SK-N-SH (cell line): ENCODE measurements at regions not wholly inside any gene's neighbourhood (a gene's known extent, or its start where the extent isn't known, plus 50 kb on each side); places are given as distances from the start of the nearest gene placed in this dataset.

Experiments
- CTCF ChIA-PET: fragments of 300-600, 350-600 bp; formaldehyde crosslinking; extraction: SDS; loops from one replicate; lab custom pipeline; 2021; lab: Yijun Ruan, JAX
- POLR2A ChIA-PET: fragments of 350-600 bp; sonication (Branson Sonifier 250); formaldehyde crosslinking; extraction: SDS; loops from one replicate; lab custom pipeline; 2020; ENCODE audit warnings: antibody characterized with exemption, inconsistent platforms; lab: Yijun Ruan, JAX
- DNase-seq: peaks from one replicate; pipeline ENCODE4 v3.0.0; 2012
- H2AFZ ChIP-seq: fragments of 200-600 bp; sonication (generic); 2 replicates; pipeline ENCODE4 v1.8.1; 2016; ENCODE audit warnings: antibody characterized with exemption, mild to moderate bottlenecking, low read depth
- H3F3A ChIP-seq: fragments of 200-600 bp; sonication (generic); replicated peaks from 2 replicates; pipeline ENCODE3; 2016; ENCODE audit warnings: antibody characterized with exemption, mild to moderate bottlenecking; ENCODE audit not compliant: insufficient read depth
- H3K27ac ChIP-seq, 2 experiments: fragments of 200-500 bp in 1 of 2; fragments of 200-600 bp in 1 of 2; sonication (Bioruptor generic) in 1 of 2; sonication (generic), shearing (Covaris generic) in 1 of 2; 2 replicates each; pipeline versions ENCODE4 v1.5.1 to v1.6.1; 2014 to 2016; ENCODE audit warnings: low read depth in 2 of 2, inconsistent platforms in 1 of 2, low read length in 1 of 2, mild to moderate bottlenecking in 1 of 2, mixed read lengths in 1 of 2
- H3K27me3 ChIP-seq: fragments of 200-600 bp; sonication (generic), shearing (Covaris generic); 2 replicates; pipeline ENCODE4 v1.6.1; 2016; ENCODE audit warnings: mixed run types; ENCODE audit not compliant: insufficient read depth
- H3K36me3 ChIP-seq, 2 experiments: fragments of 200-500 bp in 1 of 2; fragments of 200-600 bp in 1 of 2; sonication (Bioruptor generic) in 1 of 2; sonication (generic) in 1 of 2; replicated peaks in 1 of 2; 2 replicates each; pipeline versions ENCODE3 to v1.5.1; 2014 to 2016; ENCODE audit warnings: low read length in 1 of 2, mild to moderate bottlenecking in 1 of 2; ENCODE audit not compliant: insufficient read depth in 2 of 2, control insufficient read depth in 1 of 2
- H3K4me1 ChIP-seq, 2 experiments: fragments of 200-500 bp in 1 of 2; fragments of 200-600 bp in 1 of 2; sonication (Bioruptor generic) in 1 of 2; sonication (generic), shearing (Covaris generic) in 1 of 2; 2 replicates each; pipeline versions ENCODE4 v1.5.1 to v1.6.1; 2014 to 2016; ENCODE audit warnings: low read depth in 1 of 2, low read length in 1 of 2, mixed run types in 1 of 2; ENCODE audit not compliant: insufficient read depth in 2 of 2, control insufficient read depth in 1 of 2
- H3K4me2 ChIP-seq: fragments of 200-600 bp; sonication (generic), shearing (Covaris generic); 2 replicates; pipeline ENCODE4 v1.6.1; 2017; ENCODE audit warnings: mixed run types
- H3K4me3 ChIP-seq, 2 experiments: fragments of 200-500 bp in 1 of 2; fragments of 200-600 bp in 1 of 2; sonication (Bioruptor generic) in 1 of 2; sonication (generic), shearing (Covaris generic) in 1 of 2; 2 replicates each; pipeline versions ENCODE4 v1.5.1 to v1.8.1; 2014 to 2016; ENCODE audit warnings: low read depth in 2 of 2, inconsistent platforms in 1 of 2, low read length in 1 of 2, mild to moderate bottlenecking in 1 of 2, mixed read lengths in 1 of 2, moderate library complexity in 1 of 2
- H3K79me2 ChIP-seq: fragments of 200-600 bp; sonication (generic); 2 replicates; pipeline ENCODE4 v1.8.1; 2017; ENCODE audit warnings: mild to moderate bottlenecking; ENCODE audit not compliant: insufficient read depth
- H3K9ac ChIP-seq: fragments of 200-600 bp; sonication (generic); 2 replicates; pipeline ENCODE4 v1.6.1; 2017; ENCODE audit warnings: mixed run types
- H3K9me2 ChIP-seq: fragments of 200-600 bp; sonication (generic); 2 replicates; pipeline ENCODE4 v1.6.1; 2017; ENCODE audit warnings: mixed run types
- H3K9me3 ChIP-seq: fragments of 200-600 bp; sonication (generic); 2 replicates; pipeline ENCODE4 v1.6.1; 2017; ENCODE audit warnings: mixed run types, mild to moderate bottlenecking, moderate library complexity
- H4K20me1 ChIP-seq: fragments of 200-600 bp; sonication (generic); 2 replicates; pipeline ENCODE4 v1.6.1; 2017; ENCODE audit warnings: mild to moderate bottlenecking, mixed run types; ENCODE audit not compliant: insufficient read depth
- CHD2 ChIP-seq: fragments of 150-350 bp; IDR thresholded peaks from 2 replicates; pipeline ENCODE4 v1.6.1; 2018; ENCODE audit warnings: low read length; ENCODE audit not compliant: partially characterized antibody
- ELF1 ChIP-seq: IDR thresholded peaks from 2 replicates; pipeline ENCODE4 v1.4.0; 2012
- EZH2phosphoT487 ChIP-seq: fragments of 200-600 bp; sonication (generic); IDR thresholded peaks from 2 replicates; pipeline ENCODE4 v1.6.1; 2017; ENCODE audit warnings: low read depth, mixed run types, mild to moderate bottlenecking, antibody characterized with exemption, moderate library complexity, borderline replicate concordance
- MEF2A ChIP-seq: IDR thresholded peaks from 2 replicates; pipeline ENCODE4 v1.4.0; 2012; ENCODE audit warnings: low read depth, borderline replicate concordance
- MXI1 ChIP-seq: IDR thresholded peaks from 2 replicates; pipeline ENCODE4 v1.6.1; 2012; ENCODE audit warnings: mild to moderate bottlenecking, low read depth, low read length, improper control_type of control experiment
- NRF1 ChIP-seq: IDR thresholded peaks from 2 replicates; pipeline ENCODE4 v1.6.1; 2012; ENCODE audit warnings: low read depth, mild to moderate bottlenecking, low read length
- POLR2AphosphoS5 ChIP-seq: IDR thresholded peaks from 2 replicates; pipeline ENCODE4 v1.6.1; 2012; ENCODE audit warnings: low read depth, low read length
- SIN3A ChIP-seq: IDR thresholded peaks from 2 replicates; pipeline ENCODE4 v1.6.1; 2012; ENCODE audit warnings: low read depth, mild to moderate bottlenecking, low read length, moderate library complexity, borderline replicate concordance
- TEAD4 ChIP-seq: IDR thresholded peaks from 2 replicates; pipeline ENCODE4 v1.4.0; 2012; ENCODE audit warnings: mild to moderate bottlenecking, borderline replicate concordance; ENCODE audit not compliant: insufficient read depth
- YY1 ChIP-seq: IDR thresholded peaks from 2 replicates; pipeline ENCODE4 v1.4.0; 2012; ENCODE audit warnings: low read depth, mild to moderate bottlenecking
- WGBS: methylation state at CpG from one replicate; pipeline ENCODE4 v1.1.6; 2017; ENCODE audit warnings: low lambda C conversion rate; 5-methylcytosine and 5-hydroxymethylcytosine counted together
- TF ChIP-seq, protein P1 (sequence below): IDR thresholded peaks from 2 replicates; pipeline ENCODE4 v1.4.0; 2012; ENCODE audit warnings: low read depth, borderline replicate concordance
- TF ChIP-seq, protein P2 (sequence below): IDR thresholded peaks from 2 replicates; pipeline ENCODE4 v1.4.0; 2012; ENCODE audit warnings: low read depth
- TF ChIP-seq, protein P3 (sequence below): IDR thresholded peaks from 2 replicates; pipeline ENCODE4 v1.6.1; 2012; ENCODE audit warnings: mild to moderate bottlenecking, low read depth, low read length, moderate library complexity
- TF ChIP-seq, protein P4 (sequence below): fragments of 150-350 bp; IDR thresholded peaks from 2 replicates; pipeline ENCODE4 v1.6.1; 2017; ENCODE audit warnings: antibody characterized with exemption, low read length, low read depth, borderline replicate concordance

DNA sequence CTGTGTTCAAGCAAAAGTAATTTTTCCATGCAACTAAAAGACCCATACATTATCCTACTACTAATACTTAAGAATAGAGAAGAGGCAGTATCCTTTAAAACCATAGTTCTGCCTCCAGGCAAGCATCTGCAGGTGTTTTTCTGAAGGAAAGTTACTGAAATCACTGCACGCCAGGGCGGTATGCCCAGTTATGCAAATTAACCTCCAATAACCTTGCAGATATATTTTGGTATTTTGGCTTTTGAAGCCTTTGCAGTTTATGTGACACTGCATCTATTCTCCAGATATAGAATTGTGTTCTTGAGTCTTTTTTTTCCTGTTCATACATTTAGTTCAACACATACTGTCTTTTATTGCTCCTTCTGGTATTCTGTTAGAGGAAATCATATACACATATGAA, 346.2 kb upstream of the PDGFD start:
- WGBS, result 87% methylated on average over 2 of the region's 2 CpGs
- Histone ChIP-seq H3K4me3 (no peak overlapping the region), H4K20me1 (no peaks in the 10 kb centered on the region), H3K27ac (no peak overlapping the region), H3K4me2 (no peak overlapping the region), H3K36me3 (no peaks in the 10 kb centered on the region), H2AFZ (no peak overlapping the region), H3K27me3 (no peaks in the 10 kb centered on the region), H3K9ac (no peak overlapping the region), H3K4me1 (no peaks in the 10 kb centered on the region), H3F3A (no peaks in the 10 kb centered on the region), H3K9me2 (no peaks in the 10 kb centered on the region), H3K79me2 (no peaks in the 10 kb centered on the region), H3K9me3 (no peaks in the 10 kb centered on the region)
- ChIA-PET CTCF (no interaction called here), POLR2A (no interaction called here)
- DNase-seq, result no peak
- no peak for TF ChIP-seq MXI1
- TF ChIP-seq POLR2AphosphoS5, result no peak
- no peak for TF ChIP-seq TEAD4
- TF ChIP-seq SIN3A, result no peak
- TF ChIP-seq NRF1, result no peak
- TF ChIP-seq, protein P1, sequence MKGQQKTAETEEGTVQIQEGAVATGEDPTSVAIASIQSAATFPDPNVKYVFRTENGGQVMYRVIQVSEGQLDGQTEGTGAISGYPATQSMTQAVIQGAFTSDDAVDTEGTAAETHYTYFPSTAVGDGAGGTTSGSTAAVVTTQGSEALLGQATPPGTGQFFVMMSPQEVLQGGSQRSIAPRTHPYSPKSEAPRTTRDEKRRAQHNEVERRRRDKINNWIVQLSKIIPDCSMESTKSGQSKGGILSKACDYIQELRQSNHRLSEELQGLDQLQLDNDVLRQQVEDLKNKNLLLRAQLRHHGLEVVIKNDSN, result no peak
- TF ChIP-seq EZH2phosphoT487, result no peak
- TF ChIP-seq CHD2, result no peak
- TF ChIP-seq, protein P2, sequence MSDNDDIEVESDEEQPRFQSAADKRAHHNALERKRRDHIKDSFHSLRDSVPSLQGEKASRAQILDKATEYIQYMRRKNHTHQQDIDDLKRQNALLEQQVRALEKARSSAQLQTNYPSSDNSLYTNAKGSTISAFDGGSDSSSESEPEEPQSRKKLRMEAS, result no peak
- TF ChIP-seq, protein P3, sequence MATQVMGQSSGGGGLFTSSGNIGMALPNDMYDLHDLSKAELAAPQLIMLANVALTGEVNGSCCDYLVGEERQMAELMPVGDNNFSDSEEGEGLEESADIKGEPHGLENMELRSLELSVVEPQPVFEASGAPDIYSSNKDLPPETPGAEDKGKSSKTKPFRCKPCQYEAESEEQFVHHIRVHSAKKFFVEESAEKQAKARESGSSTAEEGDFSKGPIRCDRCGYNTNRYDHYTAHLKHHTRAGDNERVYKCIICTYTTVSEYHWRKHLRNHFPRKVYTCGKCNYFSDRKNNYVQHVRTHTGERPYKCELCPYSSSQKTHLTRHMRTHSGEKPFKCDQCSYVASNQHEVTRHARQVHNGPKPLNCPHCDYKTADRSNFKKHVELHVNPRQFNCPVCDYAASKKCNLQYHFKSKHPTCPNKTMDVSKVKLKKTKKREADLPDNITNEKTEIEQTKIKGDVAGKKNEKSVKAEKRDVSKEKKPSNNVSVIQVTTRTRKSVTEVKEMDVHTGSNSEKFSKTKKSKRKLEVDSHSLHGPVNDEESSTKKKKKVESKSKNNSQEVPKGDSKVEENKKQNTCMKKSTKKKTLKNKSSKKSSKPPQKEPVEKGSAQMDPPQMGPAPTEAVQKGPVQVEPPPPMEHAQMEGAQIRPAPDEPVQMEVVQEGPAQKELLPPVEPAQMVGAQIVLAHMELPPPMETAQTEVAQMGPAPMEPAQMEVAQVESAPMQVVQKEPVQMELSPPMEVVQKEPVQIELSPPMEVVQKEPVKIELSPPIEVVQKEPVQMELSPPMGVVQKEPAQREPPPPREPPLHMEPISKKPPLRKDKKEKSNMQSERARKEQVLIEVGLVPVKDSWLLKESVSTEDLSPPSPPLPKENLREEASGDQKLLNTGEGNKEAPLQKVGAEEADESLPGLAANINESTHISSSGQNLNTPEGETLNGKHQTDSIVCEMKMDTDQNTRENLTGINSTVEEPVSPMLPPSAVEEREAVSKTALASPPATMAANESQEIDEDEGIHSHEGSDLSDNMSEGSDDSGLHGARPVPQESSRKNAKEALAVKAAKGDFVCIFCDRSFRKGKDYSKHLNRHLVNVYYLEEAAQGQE, result no peak
- TF ChIP-seq, protein P4, sequence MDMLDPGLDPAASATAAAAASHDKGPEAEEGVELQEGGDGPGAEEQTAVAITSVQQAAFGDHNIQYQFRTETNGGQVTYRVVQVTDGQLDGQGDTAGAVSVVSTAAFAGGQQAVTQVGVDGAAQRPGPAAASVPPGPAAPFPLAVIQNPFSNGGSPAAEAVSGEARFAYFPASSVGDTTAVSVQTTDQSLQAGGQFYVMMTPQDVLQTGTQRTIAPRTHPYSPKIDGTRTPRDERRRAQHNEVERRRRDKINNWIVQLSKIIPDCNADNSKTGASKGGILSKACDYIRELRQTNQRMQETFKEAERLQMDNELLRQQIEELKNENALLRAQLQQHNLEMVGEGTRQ, result no peak
- no peak for TF ChIP-seq ELF1
- no peak for TF ChIP-seq YY1
- TF ChIP-seq MEF2A, result no peak
